H1 (cell line): ENCODE measurements at regions not wholly inside any gene's neighbourhood (a gene's known extent, or its start where the extent isn't known, plus 50 kb on each side); places are given as distances from the start of the nearest gene placed in this dataset.

Source experiments
- CTCF ChIA-PET: fragments of 300-600 bp; sonication (Branson Sonifier 250); formaldehyde crosslinking; loops from one replicate; lab custom pipeline; 2021; ENCODE audit not compliant: partially characterized antibody; lab: Charles Lee
- POLR2A ChIA-PET: fragments of 300-600 bp; sonication (Branson Sonifier 250); formaldehyde crosslinking; loops from one replicate; lab custom pipeline; 2021; ENCODE audit warnings: inconsistent platforms; ENCODE audit not compliant: partially characterized antibody; lab: Charles Lee
- DNase-seq, 2 experiments: peaks; one replicate each; pipeline versions ENCODE4 v3.0.0 to v3.0.0-alpha.2; 2010 to 2022; ENCODE audit warnings: low spot score in 2 of 2, low read depth in 1 of 2, mixed read lengths in 1 of 2
- FAIRE-seq: peaks from 2 replicates; lab custom pipeline; 2011; peaks lifted over from hg19 to GRCh38; lab: Jason Lieb, UNC
- H2AFZ ChIP-seq: 2 replicates; pipeline ENCODE4 v1.8.1; 2012; ENCODE audit warnings: low read length, inconsistent platforms
- H2AK5ac ChIP-seq: 2 replicates; pipeline ENCODE4 v1.6.1; 2013; ENCODE audit warnings: low read depth, low read length
- H2BK120ac ChIP-seq: replicated peaks from 2 replicates; pipeline ENCODE3; 2013; ENCODE audit warnings: low read depth, low read length, inconsistent platforms
- H2BK12ac ChIP-seq: 2 replicates; pipeline ENCODE4 v1.6.1; 2013; ENCODE audit warnings: low read depth, low read length
- H2BK15ac ChIP-seq: 2 replicates; pipeline ENCODE4 v1.6.1; 2013; ENCODE audit warnings: low read length
- H2BK20ac ChIP-seq: 2 replicates; pipeline ENCODE4 v1.6.1; 2013; ENCODE audit warnings: low read length
- H2BK5ac ChIP-seq: 2 replicates; pipeline ENCODE4 v1.6.1; 2013; ENCODE audit warnings: low read depth, low read length
- H3K14ac ChIP-seq: 2 replicates; pipeline ENCODE4 v1.6.1; 2013; ENCODE audit warnings: inconsistent platforms; ENCODE audit not compliant: insufficient read length
- H3K18ac ChIP-seq: 2 replicates; pipeline ENCODE4 v1.6.1; 2013; ENCODE audit warnings: low read length; ENCODE audit errors: extremely low read depth
- H3K23ac ChIP-seq: 2 replicates; pipeline ENCODE4 v1.6.1; 2013; ENCODE audit warnings: inconsistent platforms; ENCODE audit not compliant: insufficient read length
- H3K23me2 ChIP-seq: 2 replicates; pipeline ENCODE4 v1.6.1; 2013; ENCODE audit warnings: low read depth, low read length
- H3K27ac ChIP-seq: 2 replicates; pipeline ENCODE4 v1.6.1; 2011; ENCODE audit warnings: low read depth, low read length, inconsistent platforms
- H3K27me3 ChIP-seq, 4 experiments: replicated peaks in 1 of 4; 1 replicate in 1 of 4; 2 replicates in 3 of 4; pipeline versions ENCODE4 v1.6.1 to v1.8.1; 2011 to 2013; ENCODE audit warnings: low read length in 3 of 4, mild to moderate bottlenecking in 3 of 4, inconsistent platforms in 2 of 4, mixed read lengths in 2 of 4, moderate library complexity in 1 of 4; ENCODE audit not compliant: control insufficient read depth in 3 of 4, insufficient read depth in 3 of 4; ENCODE audit errors: extremely low read depth in 1 of 4
- H3K36me3 ChIP-seq, 4 experiments: 2 replicates each; pipeline versions ENCODE4 v1.6.1 to v1.8.1; 2011 to 2013; ENCODE audit warnings: mild to moderate bottlenecking in 4 of 4, low read length in 3 of 4, moderate library complexity in 2 of 4, control low read depth in 1 of 4, inconsistent platforms in 1 of 4; ENCODE audit not compliant: insufficient read depth in 4 of 4, control insufficient read depth in 2 of 4
- H3K4ac ChIP-seq: replicated peaks from 2 replicates; pipeline ENCODE3; 2013; ENCODE audit warnings: low read length, low read depth, mixed read lengths, inconsistent platforms; ENCODE audit not compliant: insufficient read length
- H3K4me1 ChIP-seq, 4 experiments: replicated peaks in 1 of 4; 1 replicate in 1 of 4; 2 replicates in 3 of 4; pipeline versions ENCODE4 v1.6.1 to v1.8.1; 2011 to 2013; ENCODE audit warnings: low read length in 3 of 4, inconsistent platforms in 2 of 4, mixed read lengths in 1 of 4; ENCODE audit not compliant: insufficient read depth in 4 of 4, control insufficient read depth in 3 of 4
- H3K4me2 ChIP-seq, 2 experiments: 2 replicates each; pipeline versions ENCODE4 v1.6.1 to v1.8.1; 2011 to 2013; ENCODE audit warnings: low read depth in 2 of 2, low read length in 2 of 2, control low read depth in 1 of 2, inconsistent platforms in 1 of 2, mild to moderate bottlenecking in 1 of 2; ENCODE audit not compliant: insufficient read depth in 1 of 2
- H3K4me3 ChIP-seq, 4 experiments: fragments of 200-600, 300-600 bp in 1 of 4; sonication (generic), shearing (Covaris generic), sonication (Bioruptor Twin) in 1 of 4; 2 replicates each; pipeline versions ENCODE4 v1.5.1 to v1.8.1; 2011 to 2016; ENCODE audit warnings: low read length in 4 of 4, low read depth in 3 of 4, control low read depth in 2 of 4, inconsistent platforms in 2 of 4, mild to moderate bottlenecking in 2 of 4, mixed read lengths in 1 of 4, moderate library complexity in 1 of 4; ENCODE audit not compliant: insufficient read depth in 2 of 4; ENCODE audit errors: extremely low read depth in 1 of 4
- H3K56ac ChIP-seq: replicated peaks from 2 replicates; pipeline ENCODE3; 2013; ENCODE audit warnings: low read depth, mild to moderate bottlenecking, mixed read lengths, low read length, inconsistent platforms; ENCODE audit not compliant: insufficient read length
- H3K79me1 ChIP-seq: 2 replicates; pipeline ENCODE4 v1.6.1; 2013; ENCODE audit warnings: low read depth, low read length, control low read depth
- H3K79me2 ChIP-seq, 2 experiments: 2 replicates each; pipeline versions ENCODE4 v1.6.1 to v1.8.1; 2012 to 2013; ENCODE audit warnings: low read length in 2 of 2, mild to moderate bottlenecking in 2 of 2, inconsistent platforms in 1 of 2; ENCODE audit not compliant: insufficient read depth in 2 of 2, control insufficient read depth in 1 of 2
- H3K9ac ChIP-seq, 4 experiments: replicated peaks in 1 of 4; 1 replicate in 1 of 4; 2 replicates in 3 of 4; pipeline versions ENCODE4 v1.6.1 to v1.8.1; 2011 to 2013; ENCODE audit warnings: low read depth in 3 of 4, low read length in 3 of 4, control low read depth in 2 of 4, mild to moderate bottlenecking in 2 of 4, moderate library complexity in 2 of 4, inconsistent platforms in 1 of 4; ENCODE audit errors: extremely low read depth in 1 of 4
- H3K9me3 ChIP-seq, 2 experiments: 2 replicates each; pipeline versions ENCODE4 v1.6.1 to v1.8.1; 2012 to 2013; ENCODE audit warnings: mild to moderate bottlenecking in 2 of 2, moderate library complexity in 2 of 2, control low read depth in 1 of 2, inconsistent platforms in 1 of 2, low read depth in 1 of 2, low read length in 1 of 2, mixed read lengths in 1 of 2; ENCODE audit not compliant: insufficient read depth in 2 of 2
- H4K20me1 ChIP-seq, 2 experiments: replicated peaks in 1 of 2; 2 replicates each; pipeline versions ENCODE3 to v1.8.1; 2011 to 2013; ENCODE audit warnings: inconsistent platforms in 2 of 2, low read length in 2 of 2, mild to moderate bottlenecking in 1 of 2; ENCODE audit not compliant: insufficient read depth in 2 of 2, control insufficient read depth in 1 of 2
- H4K5ac ChIP-seq: 2 replicates; pipeline ENCODE4 v1.6.1; 2013; ENCODE audit warnings: low read length, low read depth, mixed read lengths, inconsistent platforms; ENCODE audit not compliant: insufficient read length
- H4K8ac ChIP-seq: 2 replicates; pipeline ENCODE4 v1.8.0; 2013; ENCODE audit warnings: mild to moderate bottlenecking, moderate library complexity, low read length, inconsistent platforms; ENCODE audit not compliant: insufficient read depth; ENCODE audit errors: extremely low read depth
- H4K91ac ChIP-seq: replicated peaks from 2 replicates; pipeline ENCODE3; 2013; ENCODE audit warnings: low read length, mixed read lengths, inconsistent platforms; ENCODE audit not compliant: insufficient read length
- CBX5 ChIP-seq: fragments of 300-800, 300-1000 bp; sonication (generic); IDR thresholded peaks from 2 replicates; pipeline ENCODE4 v1.7.1; 2016; ENCODE audit warnings: antibody characterized with exemption, low read length, low read depth
- EP300 ChIP-seq, 2 experiments: IDR thresholded peaks; 1 replicate in 1 of 2; 2 replicates in 1 of 2; pipeline ENCODE4 v1.6.1; 2011 to 2012; ENCODE audit warnings: low read depth in 2 of 2, low read length in 2 of 2, mild to moderate bottlenecking in 2 of 2, borderline replicate concordance in 1 of 2, inconsistent platforms in 1 of 2, moderate library complexity in 1 of 2
- HDAC2 ChIP-seq, 2 experiments: fragments of 300-600 bp in 1 of 2; sonication (generic) in 1 of 2; IDR thresholded peaks; 2 replicates each; pipeline ENCODE4 v1.6.1; 2011 to 2012; ENCODE audit warnings: low read depth in 2 of 2, low read length in 2 of 2, mild to moderate bottlenecking in 2 of 2, moderate library complexity in 2 of 2, borderline replicate concordance in 1 of 2, inconsistent platforms in 1 of 2
- POLR2AphosphoS5 ChIP-seq: IDR thresholded peaks from 2 replicates; pipeline ENCODE4 v1.6.1; 2011; ENCODE audit warnings: low read depth, low read length
- POU5F1 ChIP-seq: IDR thresholded peaks from 2 replicates; pipeline ENCODE4 v1.6.1; 2011; ENCODE audit warnings: low read depth, mild to moderate bottlenecking, low read length, moderate library complexity
- RNF2 ChIP-seq: fragments of 200-900, 300-1000 bp; sonication (generic); IDR thresholded peaks from 2 replicates; pipeline ENCODE4 v1.7.1; 2016; ENCODE audit warnings: borderline replicate concordance, low read depth, mild to moderate bottlenecking, antibody characterized with exemption, low read length; ENCODE audit not compliant: poor library complexity, severe bottlenecking; ENCODE audit errors: missing control alignments
- SIN3A ChIP-seq, 2 experiments: IDR thresholded peaks in 1 of 2; conservative IDR thresholded peaks in 1 of 2; 2 replicates each; pipeline ENCODE4 v1.6.1; 2011 to 2012; ENCODE audit warnings: low read length in 2 of 2, improper control_type of control experiment in 1 of 2, low read depth in 1 of 2, mild to moderate bottlenecking in 1 of 2
- TBP ChIP-seq: IDR thresholded peaks from 2 replicates; pipeline ENCODE4 v1.6.1; 2011; ENCODE audit warnings: low read depth, low read length, improper control_type of control experiment
- WGBS, 2 experiments: shearing (Covaris generic) in 1 of 2; methylation state at CpG; one replicate each; pipeline versions ENCODE4 v1.1.6 to v1.1.7; 2013 to 2015; ENCODE audit warnings: low lambda C conversion rate in 2 of 2, mixed read lengths in 2 of 2, inconsistent platforms in 1 of 2, low coverage in 1 of 2, missing lambda C conversion rate in 1 of 2; ENCODE audit not compliant: insufficient replicate concordance in 2 of 2, insufficient coverage in 1 of 2, insufficient read length in 1 of 2; ENCODE audit errors: extremely low coverage in 1 of 2, missing lambda C conversion rate in 1 of 2; 5-methylcytosine and 5-hydroxymethylcytosine counted together
- TF ChIP-seq, protein P1 (sequence below): IDR thresholded peaks from 2 replicates; pipeline ENCODE4 v1.6.1; 2011; ENCODE audit warnings: low read depth, mild to moderate bottlenecking, low read length; ENCODE audit not compliant: insufficient read depth

DNA sequence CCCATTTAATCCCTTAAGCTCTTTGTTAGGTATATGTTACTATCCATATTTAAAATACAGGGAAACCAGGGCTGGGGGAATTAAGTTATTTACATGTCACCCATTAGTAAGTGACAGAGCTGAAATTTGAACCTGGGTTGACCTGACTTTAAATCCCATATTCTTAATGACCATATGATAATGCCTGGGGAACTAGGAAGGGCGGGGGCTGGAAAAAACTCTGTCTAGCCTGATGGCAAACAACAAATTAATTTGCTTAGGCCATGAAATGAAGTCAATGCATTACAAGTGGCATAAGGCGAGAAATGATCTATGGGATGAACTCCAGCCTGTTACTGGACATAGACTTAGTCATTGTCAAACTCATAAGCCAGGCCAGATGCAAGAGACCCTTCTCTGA, 325.7 kb upstream of the WWC1 start:
- ChIA-PET POLR2A (no interaction called here), CTCF (interaction anchor here (0.7 to 2.2 kb wide), 15 partner anchors 10 to 389 kb away, joined by 3 to 13 read pairs (median 4); no protein-coding TSS in a partner anchor)
- H3K23me2 ChIP-seq = no peaks in the 10 kb centered on the region
- 95% methylated on average over 2 of the region's 2 CpGs; no CpG with 5 or more reads in 1 of the 2 experiments for WGBS, 2 experiments
- no peak overlapping the region for H3K4ac ChIP-seq
- no peak overlapping the region for H3K18ac ChIP-seq
- H3K9me3 ChIP-seq = no peaks in the 10 kb centered on the region
- no peak overlapping the region for H2BK20ac ChIP-seq
- no peaks in the 10 kb centered on the region for H3K79me1 ChIP-seq
- no peak overlapping the region for H4K8ac ChIP-seq
- H2AK5ac ChIP-seq = no peak overlapping the region
- no peak overlapping the region for H3K4me3 ChIP-seq
- H2BK15ac ChIP-seq = no peak overlapping the region
- H2BK12ac ChIP-seq = no peak overlapping the region
- no peaks in the 10 kb centered on the region for H3K79me2 ChIP-seq
- no peak overlapping the region for H3K23ac ChIP-seq
- H2BK5ac ChIP-seq = no peak overlapping the region; the same call in 1 of the 2 replicates
- H3K27ac ChIP-seq = no peak overlapping the region; the same call in 1 of the 2 replicates
- DNase-seq (no peak), FAIRE-seq (no peak)
- H2BK120ac ChIP-seq = no peak overlapping the region
- H4K20me1 ChIP-seq = no peaks in the 10 kb centered on the region
- H3K9ac ChIP-seq = no peak overlapping the region
- H3K4me1 ChIP-seq = peaks cover 0 to 11% (median 3%) of the 10 kb centered on the region in 4 experiments; a peak in 5 of 7 replicates
- no peak overlapping the region for H3K4me2 ChIP-seq
- no peak overlapping the region for H3K14ac ChIP-seq
- no peak overlapping the region for H4K5ac ChIP-seq
- H2AFZ ChIP-seq = no peak overlapping the region
- no peak overlapping the region for H3K56ac ChIP-seq
- H3K27me3 ChIP-seq = no peaks in the 10 kb centered on the region
- H4K91ac ChIP-seq = no peak overlapping the region
- H3K36me3 ChIP-seq = no peaks in the 10 kb centered on the region
- TF ChIP-seq HDAC2 (IDR thresholded peaks at IDR 0.05; ENCODE audit: borderline replicate concordance in 1 of 2, low read depth in 2 of 2, low read length in 2 of 2) (no peak), SIN3A (conservative IDR thresholded peaks at IDR 0.05 in 1 of 2, IDR thresholded peaks at IDR 0.05 in 1 of 2; ENCODE audit: low read depth in 1 of 2, low read length in 2 of 2) (no peak), RNF2 (no peak), EP300 (IDR thresholded peaks at IDR 0.05; ENCODE audit: borderline replicate concordance in 1 of 2, low read depth in 2 of 2, low read length in 2 of 2) (no peak), CBX5 (no peak), POLR2AphosphoS5 (no peak), POU5F1 (no peak), TBP (no peak)
- TF ChIP-seq, protein P1, sequence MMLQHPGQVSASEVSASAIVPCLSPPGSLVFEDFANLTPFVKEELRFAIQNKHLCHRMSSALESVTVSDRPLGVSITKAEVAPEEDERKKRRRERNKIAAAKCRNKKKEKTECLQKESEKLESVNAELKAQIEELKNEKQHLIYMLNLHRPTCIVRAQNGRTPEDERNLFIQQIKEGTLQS = no peak
